HG02852 (cell line): ENCODE measurements at regions not wholly inside any gene's neighbourhood (a gene's known extent, or its start where the extent isn't known, plus 50 kb on each side); places are given as distances from the start of the nearest gene placed in this dataset.
"Not testable (repeated sequence)": the region's sequence is repeated elsewhere in the genome, so short reads cannot be mapped to it uniquely, and the experiment has no call there.

ENCODE experiments used
- ATAC-seq: cut with Tn5 transposase; IDR thresholded peaks from one replicate; pipeline ENCODE4 v1.9.1; 2021; ENCODE audit warnings: mild to moderate bottlenecking, moderate library complexity; ENCODE audit not compliant: unreplicated experiment

- ATAC-seq: no peak
Measured at GRCh38 chr2:125681976-125682805, 973.8 kb upstream of the GYPC start.

- no peak for ATAC-seq
Measured at GRCh38 chr2:125684256-125684655, 971.7 kb upstream of the GYPC start.

GRCh38 chr2:125684932-125685331 lies 971.0 kb upstream of the GYPC start:
- no peak for ATAC-seq

GRCh38 chr2:125696560-125696959 lies 959.4 kb upstream of the GYPC start:
- no peak for ATAC-seq

GRCh38 chr2:125698280-125698679 lies 957.7 kb upstream of the GYPC start:
- ATAC-seq: no peak

- ATAC-seq: no peak
Measured at GRCh38 chr2:125701070-125701469, 954.9 kb upstream of the GYPC start.

- ATAC-seq: no peak
Measured at GRCh38 chr2:125707611-125708010, 948.3 kb upstream of the GYPC start.

- no peak for ATAC-seq
Measured at GRCh38 chr2:125710561-125710960, 945.4 kb upstream of the GYPC start.

- no peak for ATAC-seq
Measured at GRCh38 chr2:125711075-125711474, 944.9 kb upstream of the GYPC start.

- no peak for ATAC-seq
Measured at GRCh38 chr2:125713533-125713932, 942.4 kb upstream of the GYPC start.

GRCh38 chr2:125721072-125721721 lies 934.8 kb upstream of the GYPC start:
- no peak for ATAC-seq

GRCh38 chr2:125730921-125731320 lies 925.0 kb upstream of the GYPC start:
- ATAC-seq: no peak

- ATAC-seq: no peak
Measured at GRCh38 chr2:125736306-125736705, 919.7 kb upstream of the GYPC start.

GRCh38 chr2:125745514-125745913 lies 910.4 kb upstream of the GYPC start:
- ATAC-seq: no peak

- no peak for ATAC-seq
Measured at GRCh38 chr2:125746321-125747164, 909.4 kb upstream of the GYPC start.

GRCh38 chr2:125747165-125747425 lies 908.9 kb upstream of the GYPC start:
- ATAC-seq: no peak

GRCh38 chr2:125756431-125756830 lies 899.5 kb upstream of the GYPC start:
- no peak for ATAC-seq

GRCh38 chr2:125796784-125797183 lies 859.2 kb upstream of the GYPC start:
- no peak for ATAC-seq

GRCh38 chr2:125797192-125797591 lies 858.8 kb upstream of the GYPC start:
- no peak for ATAC-seq

- no peak for ATAC-seq
Measured at GRCh38 chr2:125822746-125823145, 833.2 kb upstream of the GYPC start.

- ATAC-seq: not testable (repeated sequence)
Measured at GRCh38 chr2:125825781-125826180, 830.2 kb upstream of the GYPC start.

- ATAC-seq: no peak
Measured at GRCh38 chr2:125837128-125837527, 818.8 kb upstream of the GYPC start.
